ENCODE measurements at regions not wholly inside any gene's neighbourhood (a gene's known extent, or its start where the extent isn't known, plus 50 kb on each side); places are given as distances from the start of the nearest gene placed in this dataset.

GRCh38 chr22:44591146-44591790 is 93.2 kb upstream of the RTL6 start:
- no peak for DNase-seq (ENCODE audit: low spot score)

GRCh38 chr22:44590291-44590690 is 92.3 kb upstream of the RTL6 start:
- no peak for DNase-seq (ENCODE audit: low spot score)

DNA sequence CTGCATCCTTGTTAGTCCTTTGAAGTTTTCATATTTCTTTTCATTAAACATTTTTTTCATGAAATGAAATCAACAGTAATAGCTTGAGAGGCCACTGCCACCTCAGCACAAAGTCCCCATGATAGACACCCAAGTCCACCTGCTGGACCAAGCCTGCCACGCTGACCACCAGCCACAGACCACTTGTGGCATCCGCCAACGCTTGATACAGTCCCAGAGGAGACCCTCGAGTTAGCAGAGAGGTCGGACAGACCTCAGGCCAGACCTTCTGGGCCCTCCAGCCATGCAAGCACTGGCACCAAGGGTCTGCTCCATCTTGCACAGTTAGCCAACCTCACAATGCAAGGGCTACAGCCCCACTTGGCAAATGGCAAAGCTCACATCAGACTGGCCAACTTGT is 91.8 kb upstream of the RTL6 start:
- DNase-seq (ENCODE audit: low spot score), result no peak

GRCh38 chr22:44588348-44588747 is 90.3 kb upstream of the RTL6 start:
- DNase-seq (ENCODE audit: low spot score), result no peak

DNA sequence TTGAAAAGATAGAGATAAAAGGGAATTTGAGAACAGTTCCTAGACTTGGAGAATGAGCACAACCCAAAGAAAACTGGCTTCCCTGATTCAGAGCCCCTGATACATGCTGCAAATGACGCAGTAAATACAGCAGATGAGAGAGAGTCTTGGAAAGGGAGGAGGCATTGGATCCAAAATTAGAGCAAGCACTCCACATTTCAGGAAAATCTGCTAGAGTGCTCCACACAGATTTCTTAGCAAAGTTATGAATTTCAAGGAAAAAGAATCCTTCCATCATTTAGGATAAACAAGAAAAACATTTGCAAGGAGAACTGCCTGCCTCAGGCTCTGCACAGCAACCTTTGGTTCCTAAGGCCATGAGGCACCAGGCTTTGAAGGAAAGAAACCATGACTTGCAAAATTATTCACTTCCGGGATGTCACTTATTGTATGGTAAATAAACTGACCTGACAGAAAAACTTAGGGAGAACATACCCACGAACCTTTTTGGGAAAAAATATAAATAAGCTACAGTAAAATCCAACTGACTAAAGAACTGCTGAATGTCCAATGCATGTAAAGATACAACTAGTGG is 89.8 kb upstream of the RTL6 start:
- no peak for DNase-seq (ENCODE audit: low spot score)

GRCh38 chr22:44586999-44587736 is 89.1 kb upstream of the RTL6 start:
- DNase-seq (ENCODE audit: low spot score), result no peak

DNA sequence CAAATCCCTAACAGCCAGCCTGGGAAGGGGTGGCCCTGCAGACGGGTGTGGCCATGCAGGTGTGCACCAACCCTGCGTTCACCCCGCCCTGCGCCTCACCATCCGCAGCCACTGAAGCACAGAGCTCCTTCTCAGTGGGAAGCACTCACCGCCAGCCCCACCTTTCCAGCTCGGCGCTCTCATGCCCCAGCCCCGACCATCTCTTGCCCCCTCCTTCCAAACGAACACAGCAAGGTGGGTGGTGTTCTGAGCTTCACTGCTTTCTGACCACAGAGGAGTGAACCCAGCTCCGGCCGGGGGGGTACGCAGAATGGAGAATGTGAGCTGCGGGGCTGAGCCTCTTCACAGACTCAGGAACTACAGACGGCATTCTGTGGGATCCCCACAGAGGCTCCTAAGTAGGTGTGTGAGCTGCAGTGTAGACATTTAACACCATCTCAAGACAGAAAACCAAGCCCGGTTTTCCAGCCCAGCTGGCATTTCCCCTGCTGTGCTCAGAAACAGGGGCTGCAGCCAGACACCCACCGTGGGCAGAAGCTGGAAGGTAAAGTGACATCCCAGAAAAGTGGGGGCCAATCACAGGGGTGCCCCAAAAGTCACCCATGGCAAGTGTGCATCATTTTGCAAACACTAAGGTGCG is 88.4 kb upstream of the RTL6 start:
- DNase-seq (ENCODE audit: low spot score), result no peak

DNA sequence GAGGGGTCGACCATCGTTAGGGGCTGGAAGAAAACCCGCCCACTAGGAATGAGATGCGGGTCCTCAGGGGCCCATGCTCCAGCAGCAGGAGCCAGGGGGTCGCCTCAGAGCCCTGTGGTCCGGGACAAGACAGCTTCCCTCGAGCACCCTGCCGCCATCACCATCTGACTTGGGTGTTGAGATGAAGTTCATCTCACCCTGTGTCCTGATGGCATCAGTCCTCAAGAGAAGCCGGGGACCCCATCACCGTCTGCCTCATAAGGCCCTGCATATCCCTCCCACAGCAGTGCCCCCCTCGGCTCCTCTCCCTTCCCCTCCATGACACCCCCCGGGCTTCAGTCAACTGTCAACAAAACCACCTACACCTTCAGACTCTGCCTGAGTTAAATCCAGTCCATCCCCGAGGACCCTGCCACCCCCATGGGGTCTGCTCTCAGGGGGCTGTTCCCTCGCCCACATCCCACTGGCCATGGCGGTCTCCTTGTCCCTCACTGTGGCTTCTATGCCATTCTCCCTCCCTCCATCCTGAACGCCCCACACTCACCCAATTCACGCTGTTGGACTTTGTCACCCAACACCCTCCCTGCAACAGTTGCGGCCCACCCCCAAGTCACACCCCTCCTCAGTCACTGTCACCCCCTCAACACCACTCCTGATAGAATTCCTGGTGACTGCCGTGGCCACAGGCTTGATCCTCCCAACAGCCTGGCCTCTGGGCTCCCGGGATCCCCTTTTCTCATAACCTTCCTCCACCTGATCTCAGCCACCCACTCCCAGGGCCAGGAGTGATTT is 87.7 kb upstream of the RTL6 start:
- DNase-seq (ENCODE audit: low spot score), result no peak

- DNase-seq (ENCODE audit: low spot score), result no peak
Measured at GRCh38 chr22:44584256-44584902, 86.3 kb upstream of the RTL6 start.

- peak; percentile 69 for DNase-seq (ENCODE audit: low spot score)
Measured at GRCh38 chr22:44583854-44584253, 85.8 kb upstream of the RTL6 start.

GRCh38 chr22:44583061-44583760 is 85.2 kb upstream of the RTL6 start:
- no peak for DNase-seq (ENCODE audit: low spot score)

- DNase-seq (ENCODE audit: low spot score), result no peak
Measured at GRCh38 chr22:44582016-44582415, 84.0 kb upstream of the RTL6 start.

DNA sequence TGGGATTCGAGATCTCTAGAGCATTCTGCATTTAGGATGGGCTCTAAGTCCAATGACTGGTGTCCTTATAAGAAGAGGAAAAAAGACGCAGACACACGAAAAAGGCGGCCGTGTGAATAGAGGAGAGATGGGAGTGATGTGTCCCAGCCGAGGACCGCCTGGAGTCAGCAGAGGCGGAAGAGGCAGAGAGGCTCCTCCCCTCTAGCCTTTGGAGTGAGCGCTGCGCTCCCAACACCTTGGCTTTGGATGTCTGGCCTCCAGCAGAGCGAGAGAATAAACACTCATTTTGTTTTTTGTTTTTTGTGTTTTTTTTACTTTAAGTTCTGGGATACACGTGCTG is 83.0 kb upstream of the RTL6 start:
- DNase-seq (ENCODE audit: low spot score), result no peak

GRCh38 chr22:44580176-44581095 is 82.4 kb upstream of the RTL6 start:
- no peak for DNase-seq (ENCODE audit: low spot score)

GRCh38 chr22:44578516-44579230 is 80.6 kb upstream of the RTL6 start:
- DNase-seq (ENCODE audit: low spot score), result no peak

- no peak for DNase-seq (ENCODE audit: low spot score)
Measured at GRCh38 chr22:44578110-44578457, 80.1 kb upstream of the RTL6 start.

DNA sequence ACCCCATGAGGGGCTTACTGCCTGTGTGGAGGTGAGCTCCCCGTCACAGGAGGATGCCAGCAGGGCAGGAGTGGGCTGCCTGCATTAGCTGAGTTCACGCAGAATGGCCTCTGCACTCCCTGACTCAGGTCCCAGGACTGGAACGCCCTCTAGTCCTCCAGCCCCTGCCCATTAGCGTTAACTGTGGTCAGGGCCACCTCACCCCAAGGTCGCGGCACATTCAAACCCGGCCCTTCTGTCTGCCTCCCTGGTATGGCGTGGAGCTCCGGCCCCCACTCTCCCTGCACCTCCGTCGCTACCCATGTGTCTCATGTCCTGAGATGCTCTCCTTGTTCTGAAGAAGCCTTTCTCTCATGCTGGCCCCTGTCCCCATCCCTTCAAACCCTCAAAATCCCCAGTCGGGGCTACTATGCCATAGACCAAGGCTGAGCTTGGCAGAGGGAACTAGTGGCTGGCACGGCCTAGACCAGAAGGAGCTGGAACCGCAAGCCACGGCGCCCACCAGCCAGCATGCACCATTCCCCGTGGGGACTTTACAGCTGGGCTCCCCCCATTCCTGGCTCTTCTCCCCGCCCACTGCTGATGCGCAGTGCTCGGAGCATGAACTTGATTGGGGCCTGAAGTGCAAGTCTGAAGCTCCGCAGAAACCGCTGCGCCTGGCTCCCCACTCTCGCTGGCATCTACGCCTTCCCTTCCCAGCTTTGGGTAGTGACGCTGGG is 79.5 kb upstream of the RTL6 start:
- no peak for DNase-seq (ENCODE audit: low spot score)

DNA sequence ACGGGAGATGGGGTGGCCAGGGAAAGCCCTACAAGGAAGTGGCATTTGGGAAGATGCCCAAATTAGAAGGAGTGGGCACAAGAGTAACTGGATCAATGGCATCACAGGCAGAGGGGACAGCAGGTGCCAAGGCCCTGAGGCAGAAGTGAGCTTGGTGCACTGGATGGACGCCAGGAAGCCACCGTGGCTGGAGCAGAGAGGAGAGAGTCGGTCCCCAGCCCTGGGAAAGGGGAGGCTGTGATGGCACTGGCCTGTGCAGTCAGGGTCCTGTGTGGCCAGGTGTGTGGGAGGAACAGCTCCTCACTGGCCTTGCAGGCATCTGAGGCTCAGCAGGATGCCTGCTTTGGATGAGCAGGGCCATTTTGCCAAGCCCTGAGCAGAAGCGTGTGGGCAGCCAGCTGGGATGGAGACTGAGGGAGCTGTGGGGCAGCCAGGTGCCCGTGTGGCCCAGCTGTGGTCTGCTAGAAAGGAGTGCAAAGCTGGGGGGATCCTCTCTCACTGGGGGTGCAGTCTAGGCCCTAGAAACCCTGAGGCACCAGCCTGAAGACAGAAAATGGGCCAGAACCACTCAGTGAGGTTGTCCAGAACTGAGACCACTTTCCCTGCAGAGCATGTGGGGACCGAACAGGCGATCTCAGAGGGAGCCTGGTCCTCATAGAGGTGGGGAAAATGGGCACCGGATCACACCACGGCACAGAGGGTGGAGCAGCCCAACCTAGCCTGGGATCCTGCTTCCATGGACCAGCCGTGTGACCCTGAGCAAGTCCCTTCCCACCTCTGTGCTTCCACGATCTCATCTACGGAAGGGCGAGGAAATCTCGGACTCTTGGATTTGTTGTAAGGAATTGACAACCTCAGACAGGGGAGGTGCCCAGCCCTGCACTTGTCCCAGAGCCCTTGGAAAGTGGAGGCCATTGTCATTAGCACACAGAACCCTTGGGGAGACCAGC is 78.6 kb upstream of the RTL6 start:
- no peak for DNase-seq (ENCODE audit: low spot score)
